ENCODE measurements at regions not wholly inside any gene's neighbourhood (a gene's known extent, or its start where the extent isn't known, plus 50 kb on each side); places are given as distances from the start of the nearest gene placed in this dataset.

DNA sequence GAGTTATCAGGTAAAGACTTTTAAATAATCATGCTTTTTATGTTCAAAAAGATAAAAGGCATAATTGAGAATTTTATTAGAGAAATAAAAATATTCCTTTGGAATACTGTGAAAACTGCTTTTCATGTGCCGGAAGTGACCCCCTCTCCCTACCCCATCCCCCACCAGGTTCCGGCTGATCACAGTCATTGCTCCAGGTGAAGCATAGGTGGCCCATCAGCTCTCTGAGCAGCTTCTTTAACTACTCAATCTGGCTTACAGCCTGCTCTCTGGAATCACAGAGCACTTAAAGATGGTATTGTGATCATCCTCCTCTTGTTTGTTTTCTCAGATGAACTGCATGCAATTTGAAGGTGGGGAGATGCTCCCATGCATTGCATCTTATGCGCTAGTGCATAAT is 257.7 kb downstream of the EN1 start:
- no peak for TF ChIP-seq ZFX (IDR thresholded peaks at IDR 0.05)
- TF ChIP-seq, protein P1, sequence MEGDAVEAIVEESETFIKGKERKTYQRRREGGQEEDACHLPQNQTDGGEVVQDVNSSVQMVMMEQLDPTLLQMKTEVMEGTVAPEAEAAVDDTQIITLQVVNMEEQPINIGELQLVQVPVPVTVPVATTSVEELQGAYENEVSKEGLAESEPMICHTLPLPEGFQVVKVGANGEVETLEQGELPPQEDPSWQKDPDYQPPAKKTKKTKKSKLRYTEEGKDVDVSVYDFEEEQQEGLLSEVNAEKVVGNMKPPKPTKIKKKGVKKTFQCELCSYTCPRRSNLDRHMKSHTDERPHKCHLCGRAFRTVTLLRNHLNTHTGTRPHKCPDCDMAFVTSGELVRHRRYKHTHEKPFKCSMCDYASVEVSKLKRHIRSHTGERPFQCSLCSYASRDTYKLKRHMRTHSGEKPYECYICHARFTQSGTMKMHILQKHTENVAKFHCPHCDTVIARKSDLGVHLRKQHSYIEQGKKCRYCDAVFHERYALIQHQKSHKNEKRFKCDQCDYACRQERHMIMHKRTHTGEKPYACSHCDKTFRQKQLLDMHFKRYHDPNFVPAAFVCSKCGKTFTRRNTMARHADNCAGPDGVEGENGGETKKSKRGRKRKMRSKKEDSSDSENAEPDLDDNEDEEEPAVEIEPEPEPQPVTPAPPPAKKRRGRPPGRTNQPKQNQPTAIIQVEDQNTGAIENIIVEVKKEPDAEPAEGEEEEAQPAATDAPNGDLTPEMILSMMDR (conservative IDR thresholded peaks at IDR 0.05): no peak
- H3K27ac ChIP-seq: no peak overlapping the region

DNA sequence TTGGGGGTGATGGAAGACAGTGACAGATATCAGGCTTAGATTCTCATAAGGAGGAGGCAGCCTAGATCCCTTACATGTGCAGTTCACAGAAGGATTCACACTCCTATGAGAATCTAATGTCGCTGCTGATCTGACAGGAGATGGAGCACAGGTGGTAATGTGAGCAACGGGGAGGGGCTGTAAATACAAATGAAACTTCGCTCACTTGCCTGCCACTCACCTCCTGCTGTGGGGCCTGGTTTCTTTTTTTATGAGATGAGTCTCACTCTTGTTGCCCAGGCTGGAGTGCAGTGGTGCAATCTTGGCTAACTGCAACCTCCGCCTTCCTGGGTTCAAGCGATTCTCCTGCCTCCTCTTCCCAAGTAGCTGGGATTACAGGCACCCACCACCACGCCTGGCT is 258.6 kb downstream of the EN1 start:
- no peak overlapping the region for H3K27ac ChIP-seq
- TF ChIP-seq ZFX (IDR thresholded peaks at IDR 0.05): no peak
- TF ChIP-seq, protein P1 (conservative IDR thresholded peaks at IDR 0.05): no peak

DNA sequence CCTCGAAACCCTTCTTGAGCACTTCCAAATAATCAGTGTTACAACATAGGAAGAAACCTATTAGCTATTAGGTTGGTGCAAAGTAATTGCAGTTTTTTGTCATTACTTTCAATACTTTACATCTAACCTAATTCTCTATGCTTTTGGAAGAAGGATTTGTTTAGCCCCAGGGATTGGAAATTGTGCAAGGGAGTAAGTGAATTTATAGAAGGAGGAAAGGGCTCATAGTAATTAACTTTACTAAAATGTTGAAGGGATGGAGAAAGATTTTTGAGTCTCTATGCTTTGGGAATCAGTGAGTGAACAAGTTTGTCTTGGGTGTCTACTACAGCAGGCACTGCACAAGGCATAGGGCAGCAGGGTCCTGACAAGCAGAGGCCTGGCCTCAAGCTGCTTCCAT is 261.1 kb downstream of the EN1 start:
- H3K27ac ChIP-seq: no peak overlapping the region
- TF ChIP-seq ZFX (IDR thresholded peaks at IDR 0.05): no peak
- TF ChIP-seq, protein P1 (conservative IDR thresholded peaks at IDR 0.05): no peak

DNA sequence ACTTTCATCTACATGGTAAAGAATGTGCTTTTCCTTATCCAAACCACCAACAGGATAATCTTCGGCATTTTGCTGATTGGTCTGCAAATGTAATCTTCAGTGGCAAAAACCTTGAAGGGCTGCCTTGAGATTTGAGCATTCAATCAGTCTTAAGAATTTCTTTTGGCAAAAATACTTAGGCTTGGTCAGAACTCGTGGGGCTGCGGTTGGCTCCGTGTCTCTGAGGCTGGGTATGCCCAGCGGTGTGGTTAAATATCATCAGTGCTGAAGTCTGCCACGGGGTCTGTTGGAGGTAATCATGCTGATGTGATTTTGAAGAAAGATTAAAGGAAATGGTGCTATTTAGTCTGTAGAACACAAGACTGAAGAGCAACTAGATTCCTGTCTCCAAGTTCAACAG is 262.6 kb downstream of the EN1 start:
- TF ChIP-seq, protein P1 (conservative IDR thresholded peaks at IDR 0.05): no peak
- no peak for TF ChIP-seq ZFX (IDR thresholded peaks at IDR 0.05)

DNA sequence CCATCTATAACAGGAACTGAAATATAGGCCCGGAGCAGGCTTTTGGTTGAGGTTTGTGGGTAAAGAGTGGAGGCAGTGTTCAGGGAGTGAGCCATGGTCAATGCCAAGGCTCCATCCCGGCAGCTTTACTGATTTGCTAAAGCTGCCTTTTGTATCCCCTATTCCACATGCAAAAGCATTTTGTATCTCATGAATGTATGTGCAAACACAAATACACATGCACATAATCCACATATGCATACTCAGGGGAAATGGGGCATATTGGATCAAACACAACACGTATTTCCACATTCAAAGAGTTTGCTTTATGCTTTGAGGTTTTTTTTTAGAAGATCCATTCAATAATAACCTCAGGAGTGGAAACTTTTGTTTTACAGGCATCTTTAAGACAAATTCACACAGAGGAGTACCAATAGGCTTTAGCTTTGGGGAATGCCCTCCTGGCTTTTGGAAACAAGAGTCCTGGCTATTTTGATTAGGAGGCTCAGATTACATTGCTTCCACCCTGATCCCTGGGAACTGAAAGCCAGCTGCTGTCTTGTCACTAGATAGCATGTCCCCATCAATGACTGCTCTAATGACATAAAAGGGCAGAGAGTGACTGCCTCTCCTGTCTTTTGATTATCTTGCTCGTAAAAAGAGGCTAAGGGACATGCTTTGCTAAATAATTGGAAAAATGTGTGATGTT is 263.2 kb downstream of the EN1 start:
- TF ChIP-seq, protein P1 (conservative IDR thresholded peaks at IDR 0.05): no peak
- TF ChIP-seq ZFX (IDR thresholded peaks at IDR 0.05): no peak
- H3K27ac ChIP-seq: no peak overlapping the region

More for the DNA sequence above, 262.6 kb downstream of the EN1 start:
- H3K27ac ChIP-seq: no peak overlapping the region

DNA sequence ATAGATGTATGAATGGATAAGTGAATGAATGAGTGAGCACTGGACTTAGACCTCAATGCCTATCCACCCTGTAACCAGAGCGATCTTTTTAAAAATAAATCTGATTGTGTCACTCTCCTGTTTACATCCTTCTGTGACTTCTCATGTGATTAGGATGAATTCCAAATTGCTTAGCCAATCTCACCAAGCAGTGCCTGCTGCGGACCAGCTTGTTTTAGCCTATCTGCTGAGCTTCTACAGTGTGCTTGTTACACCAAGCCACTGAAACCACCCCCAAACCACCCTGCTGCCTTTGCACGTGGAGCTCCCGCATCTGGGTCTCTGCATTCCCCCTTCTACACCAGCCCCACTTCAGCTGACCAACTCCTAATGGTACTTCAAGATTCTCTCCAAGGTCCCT is 265.4 kb downstream of the EN1 start:
- TF ChIP-seq, protein P1 (conservative IDR thresholded peaks at IDR 0.05): no peak
- no peak for TF ChIP-seq ZFX (IDR thresholded peaks at IDR 0.05)
- H3K27ac ChIP-seq: no peak overlapping the region

DNA sequence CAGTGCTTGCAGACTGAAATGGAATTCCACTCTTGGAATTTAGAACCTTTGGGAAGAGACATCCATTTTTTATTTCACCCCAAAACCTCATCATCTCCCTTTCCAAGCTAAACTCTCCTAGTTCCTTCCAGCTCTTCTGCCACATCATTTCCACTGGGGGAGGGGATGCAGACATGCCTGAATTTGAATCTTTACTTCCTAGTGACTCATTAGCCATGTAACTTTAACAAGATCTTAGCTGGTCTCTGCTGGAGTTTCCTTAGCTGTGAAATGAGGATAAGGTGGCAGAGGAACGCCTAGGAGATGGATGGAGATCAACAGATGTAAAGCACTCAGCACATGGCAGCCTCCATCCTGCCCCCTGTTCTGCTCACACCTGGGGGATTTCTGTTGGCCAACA is 266.8 kb downstream of the EN1 start:
- TF ChIP-seq, protein P1 (conservative IDR thresholded peaks at IDR 0.05): no peak
- no peak for TF ChIP-seq ZFX (IDR thresholded peaks at IDR 0.05)

More for the DNA sequence above, 266.8 kb downstream of the EN1 start:
- no peak overlapping the region for H3K27ac ChIP-seq
